ENCODE measurements at regions not wholly inside any gene's neighbourhood (a gene's known extent, or its start where the extent isn't known, plus 50 kb on each side); places are given as distances from the start of the nearest gene placed in this dataset.
"Not testable (repeated sequence)": the region's sequence is repeated elsewhere in the genome, so short reads cannot be mapped to it uniquely, and the experiment has no call there.

- DNase-seq (ENCODE audit: low read depth in 2 of 2), result no peak
These were observed 537.1 kb downstream of the INSC start for GRCh38 chr11:15651816-15652215.

GRCh38 chr11:15653191-15653710, 538.5 kb downstream of the INSC start:
- DNase-seq (ENCODE audit: low read depth in 2 of 2), result no peak

DNA sequence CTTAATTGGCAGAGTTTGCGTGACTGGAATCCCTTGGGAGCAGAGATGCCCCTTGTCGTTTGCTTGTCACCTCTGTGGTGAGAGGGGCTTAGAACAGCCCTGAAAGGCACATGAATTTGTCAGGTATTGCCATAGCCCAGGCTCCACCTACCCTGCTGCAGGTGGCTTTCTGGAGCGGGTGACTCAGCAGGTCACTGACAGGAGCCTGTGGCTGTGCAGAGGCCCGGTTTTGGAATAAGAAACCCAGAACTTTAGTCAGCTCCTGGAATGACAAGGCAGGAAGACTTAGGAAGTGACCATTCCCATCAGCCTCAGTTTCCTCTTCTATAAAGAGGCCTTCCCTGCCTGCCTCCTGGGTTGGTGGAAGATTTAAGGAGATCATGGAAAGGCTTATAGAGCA, 539.7 kb downstream of the INSC start:
- no peak for DNase-seq (ENCODE audit: low read depth in 2 of 2)

- DNase-seq (ENCODE audit: low read depth in 2 of 2), result no peak
These were observed 540.8 kb downstream of the INSC start for GRCh38 chr11:15655552-15655951.

DNA sequence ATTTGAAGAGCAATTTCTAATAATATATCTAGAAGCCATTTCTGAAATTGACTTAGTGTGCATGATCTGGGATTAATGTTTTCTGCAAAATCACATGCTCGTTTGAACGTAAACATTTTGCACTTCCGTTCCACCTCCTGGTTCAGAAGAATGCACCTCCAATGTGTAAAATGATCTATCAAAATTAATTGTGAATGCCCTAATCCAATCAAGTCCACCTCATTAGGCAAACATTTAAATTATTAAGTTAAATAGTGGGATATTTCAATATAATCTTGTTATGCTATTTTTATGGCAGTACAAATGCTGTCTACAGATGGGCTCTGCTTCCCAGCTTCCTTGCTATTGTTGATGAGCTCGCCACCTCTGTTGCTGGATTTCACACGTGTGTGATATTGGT, 542.5 kb downstream of the INSC start:
- no peak for DNase-seq (ENCODE audit: low read depth in 2 of 2)

- no peak for DNase-seq (ENCODE audit: low read depth in 2 of 2)
These were observed 545.8 kb downstream of the INSC start for GRCh38 chr11:15660496-15660895.

GRCh38 chr11:15662285-15662684, 547.6 kb downstream of the INSC start:
- no peak for DNase-seq (ENCODE audit: low read depth in 2 of 2)

GRCh38 chr11:15663777-15664218, 549.1 kb downstream of the INSC start:
- DNase-seq (ENCODE audit: low read depth in 2 of 2), result no peak

GRCh38 chr11:15665368-15665871, 550.7 kb downstream of the INSC start:
- DNase-seq (ENCODE audit: low read depth in 2 of 2), result peak in 1 of 2 donors; percentile 41

DNA sequence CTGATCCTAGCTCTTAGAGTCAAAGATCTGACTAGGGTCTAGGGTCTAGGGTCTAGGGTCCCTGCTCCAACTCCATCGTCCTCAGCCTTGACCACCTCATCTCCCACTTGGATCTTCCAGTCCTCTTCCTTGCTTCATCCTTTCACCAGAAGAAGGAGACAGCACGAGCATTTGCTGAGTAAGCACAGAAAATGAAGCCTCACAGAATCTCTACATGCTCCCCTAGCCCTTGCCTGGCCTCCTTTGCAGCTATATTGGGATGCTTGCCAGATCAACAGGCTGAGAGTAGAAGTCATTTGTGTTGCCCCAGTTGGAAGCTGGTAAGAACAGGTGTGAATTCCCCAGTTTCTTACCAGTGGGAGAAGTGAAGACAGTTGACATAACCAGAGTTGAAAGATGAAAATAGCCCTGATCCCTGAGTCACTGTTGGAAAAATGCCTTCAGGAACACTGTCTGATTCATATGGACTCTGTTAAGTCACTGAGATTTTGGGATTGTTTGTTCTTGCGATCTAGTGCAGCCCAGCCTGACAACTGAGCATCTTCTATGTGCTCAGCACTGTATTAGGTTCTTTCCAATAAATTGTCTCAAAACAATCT, 552.5 kb downstream of the INSC start:
- no peak for DNase-seq (ENCODE audit: low read depth in 2 of 2)

DNA sequence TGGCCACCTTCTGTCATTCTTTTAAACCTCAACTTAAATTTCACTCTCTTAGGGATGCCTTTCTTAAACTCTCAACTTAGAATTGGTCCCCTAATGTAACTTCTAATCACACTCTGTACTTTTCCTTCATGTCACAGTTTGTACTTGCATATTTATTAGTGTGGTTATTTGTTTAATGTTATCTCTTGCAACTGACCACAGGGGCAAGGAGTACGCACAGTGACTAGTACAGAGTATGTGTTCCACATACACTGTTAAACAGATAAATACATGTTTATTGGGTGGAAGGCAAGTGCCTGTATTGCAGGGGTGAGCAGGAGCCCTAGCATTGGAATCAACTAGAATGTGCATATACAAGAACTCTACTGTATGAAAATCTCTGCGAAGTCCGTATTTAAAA, 554.0 kb downstream of the INSC start:
- DNase-seq (ENCODE audit: low read depth in 2 of 2), result no peak

- DNase-seq (ENCODE audit: low read depth in 2 of 2), result no peak
These were observed 555.9 kb downstream of the INSC start for GRCh38 chr11:15670520-15671070.

DNA sequence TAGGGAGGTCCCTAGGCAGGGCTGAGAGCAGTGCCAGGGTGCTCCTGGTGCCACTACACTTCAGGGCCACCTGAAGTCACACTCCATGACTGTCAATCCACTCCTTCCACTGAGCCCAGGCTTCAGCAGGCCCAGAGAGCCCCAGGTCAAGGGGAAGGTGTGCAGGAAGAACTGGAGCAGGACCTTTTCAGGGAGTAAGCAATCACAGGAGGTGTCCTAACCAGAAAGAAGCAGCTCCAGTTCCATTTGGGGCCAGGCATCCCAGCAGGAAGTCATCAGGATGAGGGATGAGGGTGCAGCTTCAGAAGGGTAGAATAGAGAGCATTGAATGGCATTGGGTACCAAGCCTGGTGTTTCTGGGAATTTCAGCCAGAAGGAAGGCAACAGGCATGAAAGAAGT, 556.5 kb downstream of the INSC start:
- DNase-seq (ENCODE audit: low read depth in 2 of 2), result no peak

DNA sequence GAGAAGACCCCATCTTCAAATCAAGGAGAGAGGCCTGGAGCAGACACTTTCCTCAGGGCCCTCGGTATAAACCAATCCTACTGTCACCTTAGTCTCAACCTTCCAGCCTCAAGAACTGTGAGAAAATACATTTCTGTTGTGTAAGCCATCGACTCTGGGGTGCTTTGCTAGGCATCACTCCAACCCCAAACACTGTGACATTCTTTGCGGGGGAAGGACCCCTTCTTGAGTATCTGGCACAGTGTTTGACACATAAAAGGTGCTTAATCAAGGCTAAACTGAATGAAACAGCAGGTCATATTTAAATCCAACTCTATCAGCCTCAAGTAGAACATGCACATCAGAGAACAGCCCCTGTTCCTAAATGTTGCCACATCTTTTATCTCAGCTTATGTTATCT, 558.1 kb downstream of the INSC start:
- no peak for DNase-seq (ENCODE audit: low read depth in 2 of 2)

DNA sequence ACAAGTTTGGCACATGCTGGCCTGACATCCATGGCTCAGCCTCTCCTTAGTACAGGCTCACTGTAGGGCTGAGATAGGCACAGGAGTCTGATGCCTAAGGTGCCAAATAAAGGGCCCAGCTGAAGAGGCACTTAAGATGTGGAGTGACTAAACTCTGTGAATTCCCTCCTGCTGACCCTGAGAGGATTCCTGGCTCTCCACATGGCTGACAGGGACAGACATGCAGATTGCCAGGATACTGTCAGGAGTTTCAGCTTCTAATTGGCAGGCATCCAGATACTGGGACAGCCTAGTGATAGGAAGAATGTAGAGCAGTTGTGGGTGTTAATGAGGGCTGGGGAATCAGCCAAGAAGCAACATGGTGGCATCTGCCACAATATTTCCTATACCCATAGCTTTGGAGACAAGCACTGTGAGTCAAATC, 558.7 kb downstream of the INSC start:
- DNase-seq (ENCODE audit: low read depth in 2 of 2), result no peak

DNA sequence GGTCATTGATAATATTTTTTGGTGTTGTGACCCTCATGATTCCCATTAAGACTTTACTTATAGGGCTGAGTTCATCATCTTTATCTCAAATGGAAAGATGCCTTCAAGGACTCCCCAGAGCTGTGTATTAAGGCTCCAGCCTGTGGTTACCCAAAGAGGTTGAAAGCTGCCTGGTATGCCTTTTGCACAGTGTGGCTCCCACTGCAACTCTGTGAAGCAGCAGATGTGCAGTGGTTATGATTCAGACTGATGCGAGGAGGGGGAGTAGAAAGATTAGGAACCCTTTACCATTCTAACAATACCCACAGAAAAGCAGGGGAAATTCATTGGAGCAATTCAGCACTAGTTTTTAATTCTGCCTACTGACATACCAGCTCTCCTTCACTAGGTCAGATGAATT, 560.0 kb downstream of the INSC start:
- DNase-seq (ENCODE audit: low read depth in 2 of 2), result no peak

GRCh38 chr11:15675683-15676082, 561.0 kb downstream of the INSC start:
- DNase-seq (ENCODE audit: low read depth in 2 of 2), result no peak

DNA sequence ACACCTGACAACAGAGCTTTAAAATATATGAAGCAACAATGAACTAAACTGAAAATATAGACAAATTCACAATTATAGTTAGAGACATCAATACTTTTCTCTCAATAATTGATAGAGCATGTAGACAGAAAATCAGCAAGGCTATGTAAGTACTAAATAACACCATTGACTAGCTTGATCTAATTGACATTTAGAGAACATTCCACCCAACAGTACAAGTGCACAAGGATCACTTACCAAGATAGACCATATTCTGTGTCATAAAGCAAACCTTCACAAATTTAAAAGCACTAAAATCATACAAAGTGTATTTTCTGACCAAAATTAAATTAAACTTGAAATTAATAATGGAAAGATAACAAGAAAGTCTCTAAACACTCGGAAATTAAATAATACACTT, 562.5 kb downstream of the INSC start:
- no peak for DNase-seq (ENCODE audit: low read depth in 2 of 2)

DNA sequence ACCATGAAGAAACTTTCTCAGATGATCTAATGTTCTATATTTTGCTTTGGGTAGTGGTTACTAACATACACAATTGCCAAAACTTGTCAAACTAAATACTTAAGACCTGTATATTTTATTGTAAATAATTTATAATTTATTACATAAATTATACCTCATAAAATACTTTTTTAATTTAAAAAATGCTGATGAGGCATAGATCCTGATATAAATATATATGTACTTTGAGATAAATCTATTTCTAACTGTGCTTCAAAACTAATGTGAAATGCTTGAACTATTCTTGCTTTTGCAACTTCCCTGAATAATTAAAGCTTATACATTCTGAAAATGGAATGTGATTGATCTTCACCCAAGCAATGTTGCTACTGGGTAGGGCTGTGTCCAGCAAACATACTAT, 568.8 kb downstream of the INSC start:
- no peak for DNase-seq (ENCODE audit: low read depth in 2 of 2)

DNA sequence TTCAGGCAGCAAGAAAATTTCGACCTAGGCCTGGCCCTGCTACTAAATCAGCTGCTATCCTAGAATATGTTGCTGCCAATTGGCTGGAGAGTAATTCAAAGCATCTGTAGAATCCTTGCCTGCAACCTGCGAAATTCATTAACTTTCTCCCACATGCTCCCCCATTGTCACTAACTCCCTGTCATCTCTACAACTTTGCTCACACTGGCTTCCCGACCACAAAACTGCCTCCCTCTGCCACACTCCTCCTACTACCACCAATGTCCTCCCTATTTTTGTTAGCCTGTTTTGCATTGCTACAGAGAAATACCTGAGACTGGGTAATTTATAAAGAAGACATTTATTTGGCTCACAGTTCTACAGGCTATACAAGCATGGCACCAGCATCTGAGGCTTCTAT, 570.6 kb downstream of the INSC start:
- DNase-seq (ENCODE audit: low read depth in 2 of 2), result no peak

- not testable (repeated sequence) for DNase-seq (ENCODE audit: low read depth in 2 of 2)
These were observed 571.5 kb downstream of the INSC start for GRCh38 chr11:15686259-15686658.

- DNase-seq (ENCODE audit: low read depth in 2 of 2), result no peak
These were observed 572.6 kb downstream of the INSC start for GRCh38 chr11:15687342-15687741.

DNA sequence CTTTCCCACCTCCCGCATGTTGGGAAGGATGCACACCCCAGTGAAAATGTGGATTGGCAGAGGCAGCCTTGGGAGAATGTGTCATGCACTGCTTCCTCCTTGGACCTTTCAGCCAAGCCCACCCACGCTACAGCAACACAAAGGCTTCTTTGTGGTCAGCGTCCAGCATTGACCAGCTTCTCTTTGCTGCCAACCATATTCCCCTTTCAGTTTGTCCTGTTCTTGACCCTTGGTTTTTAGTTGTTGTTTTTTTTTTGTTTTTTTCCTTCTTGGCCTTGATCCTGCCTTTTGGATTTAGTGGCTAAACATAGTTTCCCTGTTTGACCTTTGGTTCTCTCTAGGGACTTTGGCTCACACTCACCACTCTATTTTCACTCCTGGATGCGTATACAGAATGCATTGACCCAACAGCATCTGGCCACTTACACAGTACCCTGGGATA, 573.6 kb downstream of the INSC start:
- no peak for DNase-seq (ENCODE audit: low read depth in 2 of 2)
